ENCODE measurements at regions not wholly inside any gene's neighbourhood (a gene's known extent, or its start where the extent isn't known, plus 50 kb on each side); places are given as distances from the start of the nearest gene placed in this dataset.

DNA sequence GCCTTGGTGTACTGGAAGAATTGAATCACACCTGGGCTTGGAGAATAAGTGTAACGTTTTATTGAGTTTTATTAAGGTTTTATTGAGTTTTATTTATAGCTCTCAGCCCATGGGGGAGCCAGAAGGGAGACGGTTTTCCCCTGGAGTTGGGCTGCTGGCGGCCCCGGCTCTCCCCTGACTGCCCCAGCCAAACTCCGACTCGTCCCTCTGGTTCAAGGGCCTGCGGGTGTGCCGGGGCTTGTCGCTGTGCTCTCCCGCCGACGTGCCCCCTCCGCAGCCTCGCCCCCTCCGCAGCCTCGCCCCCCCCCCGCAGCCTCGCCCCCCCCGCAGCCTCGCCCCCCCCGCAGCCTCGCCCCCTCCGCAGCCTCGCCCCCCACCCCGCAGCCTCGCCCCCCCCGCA lies 326.1 kb upstream of the RTL1 start:
- H3K36me3 ChIP-seq (ENCODE audit: insufficient read depth, low read length, poor library complexity, severe bottlenecking) = no peaks in the 10 kb centered on the region
- intact Hi-C loops (cut with micrococcal nuclease; ENCODE audit: unreplicated experiment) = loop anchor here (5.0 to 10.0 kb wide), 2 partner anchors 325 to 847 kb away; partner anchors contain the start of gene RTL1
- CTCF ChIA-PET = no interaction called here
- H3K9me3 ChIP-seq (ENCODE audit: low read depth, low read length, poor library complexity, severe bottlenecking) = no peaks in the 10 kb centered on the region
- no peak overlapping the region for H3K4me3 ChIP-seq (ENCODE audit: low read depth, low read length, poor library complexity, severe bottlenecking)
- BruUV-seq (replicated peaks) = no TSS peak
- POLR2A ChIA-PET (ENCODE audit: low non-redundant PET) = no interaction called here
- no peak overlapping the region for H3K27ac ChIP-seq (ENCODE audit: low read depth, low read length, poor library complexity, severe bottlenecking)
- TF ChIP-seq, protein P1, sequence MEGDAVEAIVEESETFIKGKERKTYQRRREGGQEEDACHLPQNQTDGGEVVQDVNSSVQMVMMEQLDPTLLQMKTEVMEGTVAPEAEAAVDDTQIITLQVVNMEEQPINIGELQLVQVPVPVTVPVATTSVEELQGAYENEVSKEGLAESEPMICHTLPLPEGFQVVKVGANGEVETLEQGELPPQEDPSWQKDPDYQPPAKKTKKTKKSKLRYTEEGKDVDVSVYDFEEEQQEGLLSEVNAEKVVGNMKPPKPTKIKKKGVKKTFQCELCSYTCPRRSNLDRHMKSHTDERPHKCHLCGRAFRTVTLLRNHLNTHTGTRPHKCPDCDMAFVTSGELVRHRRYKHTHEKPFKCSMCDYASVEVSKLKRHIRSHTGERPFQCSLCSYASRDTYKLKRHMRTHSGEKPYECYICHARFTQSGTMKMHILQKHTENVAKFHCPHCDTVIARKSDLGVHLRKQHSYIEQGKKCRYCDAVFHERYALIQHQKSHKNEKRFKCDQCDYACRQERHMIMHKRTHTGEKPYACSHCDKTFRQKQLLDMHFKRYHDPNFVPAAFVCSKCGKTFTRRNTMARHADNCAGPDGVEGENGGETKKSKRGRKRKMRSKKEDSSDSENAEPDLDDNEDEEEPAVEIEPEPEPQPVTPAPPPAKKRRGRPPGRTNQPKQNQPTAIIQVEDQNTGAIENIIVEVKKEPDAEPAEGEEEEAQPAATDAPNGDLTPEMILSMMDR (conservative IDR thresholded peaks at IDR 0.05; ENCODE audit: low read depth, low read length) = no peak
- no peak for TF ChIP-seq EZH2 (IDR thresholded peaks at IDR 0.05; ENCODE audit: borderline replicate concordance, low read depth, low read length, poor library complexity, severe bottlenecking)
- no peak for DNase-seq (ENCODE audit: low spot score)
- H3K27me3 ChIP-seq (replicated peaks; ENCODE audit: insufficient read depth, low read depth, low read length, poor library complexity) = no peaks in the 10 kb centered on the region
- H3K4me1 ChIP-seq (ENCODE audit: insufficient read depth, low read length, poor library complexity, severe bottlenecking) = no peaks in the 10 kb centered on the region

DNA sequence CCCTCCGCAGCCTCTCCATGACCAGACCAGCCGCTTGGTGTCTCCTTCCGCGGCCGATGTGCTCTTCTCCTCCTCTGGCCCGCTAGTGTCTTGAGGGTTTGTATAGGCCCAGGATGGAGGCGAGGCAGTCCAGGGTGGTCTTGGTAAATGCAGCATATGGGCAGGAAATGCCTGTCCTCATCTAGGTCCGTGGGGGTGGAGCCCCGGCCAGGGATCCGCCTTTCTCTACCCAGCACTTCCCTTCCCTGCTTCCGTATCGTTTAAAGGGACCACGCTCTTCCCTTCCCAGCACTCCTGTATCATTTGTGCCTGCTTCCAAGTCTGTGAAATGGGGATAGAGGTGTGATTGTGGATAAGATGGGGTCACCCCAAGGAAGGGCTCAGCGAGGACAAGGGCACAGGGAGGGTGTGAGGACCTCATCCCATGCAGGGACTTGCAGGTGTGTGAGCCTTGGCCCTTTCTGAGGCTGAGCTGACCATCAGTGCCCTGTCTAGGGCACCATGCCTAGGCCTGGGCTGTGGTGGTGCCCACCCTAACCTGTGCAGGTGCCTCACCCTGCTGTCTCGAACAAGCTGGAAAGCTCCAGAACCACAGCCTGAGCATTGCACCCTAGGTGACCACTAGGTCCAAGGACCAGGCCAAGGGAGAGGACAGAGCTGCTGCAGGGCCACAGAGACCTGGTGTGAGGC lies 326.8 kb upstream of the RTL1 start:
- BruUV-seq (replicated peaks) = no TSS peak
- Histone ChIP-seq H3K36me3 (ENCODE audit: insufficient read depth, low read length, poor library complexity, severe bottlenecking) (no peaks in the 10 kb centered on the region), H3K4me3 (ENCODE audit: low read depth, low read length, poor library complexity, severe bottlenecking) (no peak overlapping the region), H3K27ac (ENCODE audit: low read depth, low read length, poor library complexity, severe bottlenecking) (no peak overlapping the region), H3K9me3 (ENCODE audit: low read depth, low read length, poor library complexity, severe bottlenecking) (no peaks in the 10 kb centered on the region), H3K27me3 (replicated peaks; ENCODE audit: insufficient read depth, low read depth, low read length, poor library complexity) (no peaks in the 10 kb centered on the region), H3K4me1 (ENCODE audit: insufficient read depth, low read length, poor library complexity, severe bottlenecking) (no peaks in the 10 kb centered on the region)
- DNase-seq (ENCODE audit: low spot score) = no peak
- ChIA-PET CTCF (no interaction called here), POLR2A (ENCODE audit: low non-redundant PET) (no interaction called here)
- intact Hi-C loops (cut with micrococcal nuclease; ENCODE audit: unreplicated experiment) = loop anchor here (5.0 to 10.0 kb wide), 2 partner anchors 326 to 848 kb away; partner anchors contain the start of gene RTL1
- TF ChIP-seq, protein P1 (conservative IDR thresholded peaks at IDR 0.05; ENCODE audit: low read depth, low read length) = no peak
- TF ChIP-seq EZH2 (IDR thresholded peaks at IDR 0.05; ENCODE audit: borderline replicate concordance, low read depth, low read length, poor library complexity, severe bottlenecking) = no peak

DNA sequence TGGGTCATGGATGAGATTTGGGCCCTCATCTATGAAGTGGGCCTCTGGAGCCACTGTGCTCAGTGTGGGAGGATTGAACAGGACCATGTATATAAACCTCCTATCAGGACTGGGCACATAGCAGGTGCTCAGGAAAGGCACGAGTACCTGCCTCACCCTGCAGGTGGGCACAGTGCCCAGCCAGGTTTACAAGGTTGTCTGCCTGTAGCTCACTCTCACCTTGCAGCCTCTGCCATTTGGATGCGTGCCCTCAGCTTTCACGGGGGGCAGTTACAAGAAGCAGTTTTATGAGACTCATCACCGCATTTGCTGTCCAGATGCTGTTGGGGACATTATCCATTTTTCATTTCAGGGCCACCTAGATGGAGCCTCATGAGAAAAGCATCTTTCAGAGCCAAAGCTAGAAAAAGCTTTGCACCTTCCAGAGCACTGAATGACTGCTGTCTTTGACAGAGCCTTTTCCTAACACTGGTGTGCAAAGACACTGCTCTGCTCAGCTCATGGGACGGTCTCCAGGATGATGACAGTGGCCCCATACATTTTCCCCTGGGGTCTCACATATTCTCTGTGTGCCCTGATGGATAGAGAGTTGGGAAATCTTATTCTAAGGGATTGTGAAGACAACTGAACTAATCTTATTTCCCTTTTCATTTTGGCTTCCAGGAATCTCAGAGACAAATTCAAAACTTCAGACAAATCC lies 327.5 kb upstream of the RTL1 start:
- H3K27ac ChIP-seq (ENCODE audit: low read depth, low read length, poor library complexity, severe bottlenecking) = no peak overlapping the region
- H3K4me1 ChIP-seq (ENCODE audit: insufficient read depth, low read length, poor library complexity, severe bottlenecking) = no peaks in the 10 kb centered on the region
- H3K4me3 ChIP-seq (ENCODE audit: low read depth, low read length, poor library complexity, severe bottlenecking) = no peak overlapping the region
- TF ChIP-seq, protein P1 (conservative IDR thresholded peaks at IDR 0.05; ENCODE audit: low read depth, low read length) = no peak
- TF ChIP-seq EZH2 (IDR thresholded peaks at IDR 0.05; ENCODE audit: borderline replicate concordance, low read depth, low read length, poor library complexity, severe bottlenecking) = no peak
- intact Hi-C loops (cut with micrococcal nuclease; ENCODE audit: unreplicated experiment) = loop anchor here (5.0 to 10.0 kb wide), 2 partner anchors 326 to 849 kb away; partner anchors contain the start of gene RTL1
- H3K9me3 ChIP-seq (ENCODE audit: low read depth, low read length, poor library complexity, severe bottlenecking) = no peaks in the 10 kb centered on the region
- ChIA-PET POLR2A (ENCODE audit: low non-redundant PET) (no interaction called here), CTCF (no interaction called here)
- no TSS peak for BruUV-seq (replicated peaks)
- no peaks in the 10 kb centered on the region for H3K36me3 ChIP-seq (ENCODE audit: insufficient read depth, low read length, poor library complexity, severe bottlenecking)
- no peak for DNase-seq (ENCODE audit: low spot score)
- H3K27me3 ChIP-seq (replicated peaks; ENCODE audit: insufficient read depth, low read depth, low read length, poor library complexity) = no peaks in the 10 kb centered on the region

Data from A673 (cell line).